ENCODE measurements at regions not wholly inside any gene's neighbourhood (a gene's known extent, or its start where the extent isn't known, plus 50 kb on each side); places are given as distances from the start of the nearest gene placed in this dataset.
A peak's percentile ranks its signal among the peaks of the same experiment; 100 is the strongest.
"Not testable (repeated sequence)": the region's sequence is repeated elsewhere in the genome, so short reads cannot be mapped to it uniquely, and the experiment has no call there.

DNA sequence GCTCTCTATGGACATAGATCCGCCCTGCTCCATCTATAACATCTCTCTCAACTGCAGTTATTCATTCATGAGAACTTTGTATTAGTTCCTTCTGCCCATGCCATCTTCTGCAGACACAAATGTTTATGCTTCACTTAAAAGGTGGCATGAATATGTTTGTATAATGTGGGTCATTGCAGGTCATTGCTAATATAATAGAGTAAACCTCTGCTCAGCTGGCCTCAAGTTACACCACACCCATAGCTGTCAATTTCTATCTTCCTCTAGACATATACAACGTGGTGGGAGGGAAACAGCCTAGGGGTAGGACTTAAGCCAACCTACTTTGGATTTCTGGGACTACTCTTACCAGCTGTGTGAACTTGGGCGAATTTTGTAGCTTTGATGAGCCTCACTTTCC is 129.8 kb downstream of the ATXN3L start:
- DNase-seq (ENCODE audit: low read depth): no peak
- TF ChIP-seq, protein P1, sequence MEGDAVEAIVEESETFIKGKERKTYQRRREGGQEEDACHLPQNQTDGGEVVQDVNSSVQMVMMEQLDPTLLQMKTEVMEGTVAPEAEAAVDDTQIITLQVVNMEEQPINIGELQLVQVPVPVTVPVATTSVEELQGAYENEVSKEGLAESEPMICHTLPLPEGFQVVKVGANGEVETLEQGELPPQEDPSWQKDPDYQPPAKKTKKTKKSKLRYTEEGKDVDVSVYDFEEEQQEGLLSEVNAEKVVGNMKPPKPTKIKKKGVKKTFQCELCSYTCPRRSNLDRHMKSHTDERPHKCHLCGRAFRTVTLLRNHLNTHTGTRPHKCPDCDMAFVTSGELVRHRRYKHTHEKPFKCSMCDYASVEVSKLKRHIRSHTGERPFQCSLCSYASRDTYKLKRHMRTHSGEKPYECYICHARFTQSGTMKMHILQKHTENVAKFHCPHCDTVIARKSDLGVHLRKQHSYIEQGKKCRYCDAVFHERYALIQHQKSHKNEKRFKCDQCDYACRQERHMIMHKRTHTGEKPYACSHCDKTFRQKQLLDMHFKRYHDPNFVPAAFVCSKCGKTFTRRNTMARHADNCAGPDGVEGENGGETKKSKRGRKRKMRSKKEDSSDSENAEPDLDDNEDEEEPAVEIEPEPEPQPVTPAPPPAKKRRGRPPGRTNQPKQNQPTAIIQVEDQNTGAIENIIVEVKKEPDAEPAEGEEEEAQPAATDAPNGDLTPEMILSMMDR (IDR thresholded peaks at IDR 0.05; ENCODE audit: insufficient read depth, low read depth, low read length): no peak
- no peak overlapping the region for H3K4me3 ChIP-seq (ENCODE audit: low read depth, low read length)

- no peak for DNase-seq (ENCODE audit: low read depth)
- no peak overlapping the region for H3K4me3 ChIP-seq (ENCODE audit: low read depth, low read length)
- TF ChIP-seq, protein P1 (IDR thresholded peaks at IDR 0.05; ENCODE audit: insufficient read depth, low read depth, low read length): no peak
These were observed 130.5 kb downstream of the ATXN3L start for GRCh38 chrX:13189380-13189779.

- TF ChIP-seq, protein P1 (IDR thresholded peaks at IDR 0.05; ENCODE audit: insufficient read depth, low read depth, low read length): no peak
- DNase-seq (ENCODE audit: low read depth): no peak
- H3K4me3 ChIP-seq (ENCODE audit: low read depth, low read length): no peak overlapping the region
These were observed 131.0 kb downstream of the ATXN3L start for GRCh38 chrX:13188731-13189309.

DNA sequence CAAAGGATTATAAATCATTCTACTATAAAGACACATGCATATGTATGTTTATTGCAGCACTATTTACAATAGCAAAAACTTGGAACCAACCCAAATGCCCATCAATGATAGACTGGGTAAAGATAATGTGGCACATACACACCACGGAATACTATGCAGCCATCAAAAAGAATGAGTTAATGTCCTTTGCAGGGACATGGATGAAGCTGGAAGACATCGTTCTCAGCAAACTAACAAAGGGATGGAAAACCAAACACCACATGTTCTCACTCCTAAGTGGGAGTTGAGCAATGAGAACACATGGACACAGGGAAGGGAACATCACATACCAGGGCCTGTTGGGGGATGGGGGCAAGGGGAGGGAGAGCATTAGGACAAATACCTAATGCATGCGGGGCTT is 133.2 kb downstream of the ATXN3L start:
- not testable (repeated sequence) for DNase-seq (ENCODE audit: low read depth); H3K4me3 ChIP-seq (ENCODE audit: low read depth, low read length)

DNA sequence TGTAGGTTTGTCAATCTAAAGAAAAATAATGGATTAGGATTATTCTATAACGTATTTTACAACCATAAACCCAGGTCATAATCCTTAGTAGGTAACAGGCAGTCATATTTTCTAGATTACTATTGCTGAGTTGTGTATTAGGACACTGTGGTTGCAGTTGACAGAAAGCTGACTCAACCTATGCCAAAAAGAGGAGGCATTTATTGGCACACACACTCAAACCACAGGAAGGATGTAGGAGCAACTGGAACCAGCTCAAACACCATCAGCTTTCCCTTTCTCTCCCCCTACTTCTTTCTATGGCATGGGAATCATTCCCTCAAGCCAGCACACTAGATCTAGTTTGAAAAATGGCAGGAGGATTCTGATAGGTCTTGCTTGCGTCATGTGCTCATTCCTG is 136.4 kb upstream of the FAM9C start:
- TF ChIP-seq, protein P1 (IDR thresholded peaks at IDR 0.05; ENCODE audit: insufficient read depth, low read depth, low read length): no peak
- no peak overlapping the region for H3K4me3 ChIP-seq (ENCODE audit: low read depth, low read length)
- peak; percentile 42 for DNase-seq (ENCODE audit: low read depth)

DNA sequence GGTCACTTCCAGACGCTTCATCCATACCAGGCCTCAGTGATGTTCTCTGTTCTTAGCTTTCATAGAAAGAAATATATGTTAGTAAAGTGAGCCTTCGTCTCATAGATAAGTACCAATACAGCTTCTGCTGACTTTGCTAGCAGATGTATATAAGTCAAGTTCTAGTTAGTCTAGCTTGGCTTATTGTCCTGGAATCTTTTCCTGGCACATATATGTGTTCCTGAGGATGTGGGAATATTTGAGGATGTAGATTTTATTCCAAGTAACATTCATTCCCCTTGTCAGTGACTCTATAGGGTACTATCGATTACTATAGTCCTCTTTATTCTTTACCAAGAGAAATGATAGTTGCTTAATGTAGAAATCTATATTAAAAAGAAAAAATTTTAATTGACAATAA is 135.2 kb upstream of the FAM9C start:
- no peak for DNase-seq (ENCODE audit: low read depth)
- H3K4me3 ChIP-seq (ENCODE audit: low read depth, low read length): no peak overlapping the region
- TF ChIP-seq, protein P1 (IDR thresholded peaks at IDR 0.05; ENCODE audit: insufficient read depth, low read depth, low read length): no peak

DNA sequence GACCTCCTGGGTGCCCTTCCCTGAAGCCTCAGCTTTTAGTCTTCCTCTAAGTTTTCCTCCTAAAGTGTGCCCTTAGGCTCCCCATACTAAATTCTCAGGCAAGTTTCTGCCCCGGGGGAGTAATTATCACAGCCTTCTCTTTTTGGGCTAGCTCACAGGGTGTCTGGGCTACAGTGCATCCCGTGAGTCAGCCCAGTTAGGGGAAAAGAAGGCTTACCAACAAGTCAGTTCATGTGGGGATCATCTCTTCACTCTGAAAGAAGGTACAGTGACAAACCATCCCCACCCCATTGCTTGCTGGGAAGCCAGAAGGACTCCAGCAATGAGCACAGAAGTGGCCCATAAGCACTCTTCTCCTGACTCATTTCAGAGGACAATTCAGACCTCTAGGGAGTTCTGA is 134.7 kb upstream of the FAM9C start:
- TF ChIP-seq, protein P1 (IDR thresholded peaks at IDR 0.05; ENCODE audit: insufficient read depth, low read depth, low read length): no peak
- no peak for DNase-seq (ENCODE audit: low read depth)
- no peak overlapping the region for H3K4me3 ChIP-seq (ENCODE audit: low read depth, low read length)
